ENCODE measurements at regions not wholly inside any gene's neighbourhood (a gene's known extent, or its start where the extent isn't known, plus 50 kb on each side); places are given as distances from the start of the nearest gene placed in this dataset.

DNA sequence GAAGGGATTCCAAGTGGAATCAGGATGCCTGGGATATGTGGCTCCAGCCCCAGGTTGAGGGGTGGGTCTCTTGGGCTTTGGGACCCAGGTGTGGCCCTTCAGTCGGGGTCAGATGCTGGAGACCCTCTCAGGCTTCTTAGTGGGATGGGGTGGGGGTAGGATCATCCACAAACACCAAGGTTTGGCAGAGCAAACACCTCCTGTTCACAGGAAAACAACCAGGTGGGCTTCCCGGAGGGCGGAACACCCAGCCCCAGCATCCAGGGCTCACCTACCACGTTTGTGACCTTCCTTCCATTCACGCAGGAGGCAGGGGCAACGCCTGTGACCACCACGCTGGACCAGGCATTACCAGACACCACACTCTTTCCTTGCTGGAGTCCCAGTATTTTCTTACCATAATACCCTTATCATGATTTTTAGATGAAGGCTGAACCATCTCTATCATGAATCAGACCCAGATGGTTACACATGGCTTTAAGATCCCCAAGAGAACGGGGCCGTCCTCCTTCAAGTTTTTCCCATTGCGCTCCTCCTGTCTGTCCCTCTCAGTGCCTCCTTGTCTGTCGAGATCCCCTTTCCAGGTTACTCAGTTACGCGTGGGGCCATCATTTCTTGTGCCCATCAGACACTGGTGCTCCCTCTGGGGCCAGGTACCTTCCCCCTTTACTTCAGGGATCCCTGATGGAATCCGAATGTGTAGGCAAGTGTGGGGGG lies 428.2 kb downstream of the NPHP4 start:
- TF ChIP-seq, protein P1, sequence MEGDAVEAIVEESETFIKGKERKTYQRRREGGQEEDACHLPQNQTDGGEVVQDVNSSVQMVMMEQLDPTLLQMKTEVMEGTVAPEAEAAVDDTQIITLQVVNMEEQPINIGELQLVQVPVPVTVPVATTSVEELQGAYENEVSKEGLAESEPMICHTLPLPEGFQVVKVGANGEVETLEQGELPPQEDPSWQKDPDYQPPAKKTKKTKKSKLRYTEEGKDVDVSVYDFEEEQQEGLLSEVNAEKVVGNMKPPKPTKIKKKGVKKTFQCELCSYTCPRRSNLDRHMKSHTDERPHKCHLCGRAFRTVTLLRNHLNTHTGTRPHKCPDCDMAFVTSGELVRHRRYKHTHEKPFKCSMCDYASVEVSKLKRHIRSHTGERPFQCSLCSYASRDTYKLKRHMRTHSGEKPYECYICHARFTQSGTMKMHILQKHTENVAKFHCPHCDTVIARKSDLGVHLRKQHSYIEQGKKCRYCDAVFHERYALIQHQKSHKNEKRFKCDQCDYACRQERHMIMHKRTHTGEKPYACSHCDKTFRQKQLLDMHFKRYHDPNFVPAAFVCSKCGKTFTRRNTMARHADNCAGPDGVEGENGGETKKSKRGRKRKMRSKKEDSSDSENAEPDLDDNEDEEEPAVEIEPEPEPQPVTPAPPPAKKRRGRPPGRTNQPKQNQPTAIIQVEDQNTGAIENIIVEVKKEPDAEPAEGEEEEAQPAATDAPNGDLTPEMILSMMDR (IDR thresholded peaks at IDR 0.05), result no peak
- TF ChIP-seq POLR2AphosphoS5 (IDR thresholded peaks at IDR 0.05) (no peak), POLR2A (IDR thresholded peaks at IDR 0.05) (no peak)
